T follicular helper cell (primary cell): ENCODE measurements at regions not wholly inside any gene's neighbourhood (a gene's known extent, or its start where the extent isn't known, plus 50 kb on each side); places are given as distances from the start of the nearest gene placed in this dataset.
"Not testable (repeated sequence)": the region's sequence is repeated elsewhere in the genome, so short reads cannot be mapped to it uniquely, and the experiment has no call there.

Experiments used
- DNase-seq: peaks from one replicate; pipeline ENCODE4 v3.0.0-alpha.2; 2020; ENCODE audit warnings: low read depth

DNA sequence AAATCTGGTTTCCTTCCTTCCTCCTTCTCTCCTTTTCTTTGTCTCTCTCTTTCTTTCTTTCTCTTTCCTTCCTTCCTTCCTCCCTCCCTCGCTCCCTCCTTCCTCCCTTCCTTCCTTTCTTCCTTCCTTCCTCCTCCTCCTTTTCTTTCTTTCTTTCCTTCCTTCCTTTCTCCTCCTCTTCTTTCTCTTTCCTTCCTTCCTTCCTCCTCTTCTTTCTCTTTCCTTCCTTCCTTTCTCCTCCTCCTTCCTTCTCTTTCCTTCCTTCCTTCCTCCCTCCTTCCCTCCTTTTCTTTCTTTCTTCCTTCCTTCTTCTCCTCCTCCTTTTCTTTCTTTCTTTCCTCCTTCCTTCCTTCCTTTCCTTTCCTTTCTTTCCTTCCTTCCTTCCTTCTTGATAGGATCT is 61.2 kb downstream of the VIP start:
- no peak for DNase-seq

DNA sequence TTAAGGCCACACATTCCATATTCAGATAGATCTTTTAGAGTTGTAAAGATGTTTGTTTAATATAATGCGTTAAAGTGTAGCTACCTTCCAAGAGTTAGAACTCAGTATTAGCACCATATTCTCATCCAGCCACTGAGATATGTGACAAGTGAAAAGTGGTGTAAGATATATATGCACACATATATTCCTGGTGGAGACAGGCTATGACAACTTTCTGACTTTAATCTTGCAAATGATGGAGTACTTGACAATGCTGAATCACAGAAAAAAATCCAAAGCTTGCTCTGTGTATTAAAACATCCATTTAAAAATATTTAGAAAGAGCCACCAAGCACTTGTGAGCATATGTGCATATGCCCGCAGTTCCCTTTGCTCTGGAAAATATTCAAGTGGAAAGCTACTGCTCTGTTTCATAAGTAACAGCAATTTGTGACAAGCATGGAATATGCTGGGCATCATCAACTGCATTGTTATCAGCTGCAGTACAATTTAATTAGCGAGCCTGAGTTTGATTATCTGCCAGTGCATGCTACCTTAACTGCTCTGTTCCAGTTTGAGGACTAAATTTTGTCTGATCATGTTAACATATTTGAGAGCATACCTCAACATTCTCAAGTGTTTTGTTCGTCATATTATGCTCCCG is 64.8 kb downstream of the VIP start:
- DNase-seq: no peak

DNA sequence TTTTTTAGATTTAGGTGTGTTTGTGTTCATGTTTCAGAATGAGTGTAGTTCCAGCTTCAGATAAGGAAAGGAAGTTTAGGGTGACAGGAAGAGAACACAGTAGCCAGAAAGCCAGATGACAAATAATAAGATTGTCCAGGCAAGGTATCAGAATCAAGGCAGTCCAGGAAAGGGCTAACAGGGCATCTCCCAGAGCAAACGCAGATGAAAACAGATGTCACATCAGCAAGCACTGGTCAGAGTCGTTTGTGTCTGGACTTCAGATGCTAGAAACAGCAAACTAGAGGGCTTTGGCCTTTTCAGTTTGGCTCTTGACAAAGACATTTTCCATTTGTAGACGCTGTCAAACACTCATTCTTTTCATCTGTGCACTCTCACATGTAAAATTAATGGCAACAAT is 65.5 kb downstream of the VIP start:
- no peak for DNase-seq

DNA sequence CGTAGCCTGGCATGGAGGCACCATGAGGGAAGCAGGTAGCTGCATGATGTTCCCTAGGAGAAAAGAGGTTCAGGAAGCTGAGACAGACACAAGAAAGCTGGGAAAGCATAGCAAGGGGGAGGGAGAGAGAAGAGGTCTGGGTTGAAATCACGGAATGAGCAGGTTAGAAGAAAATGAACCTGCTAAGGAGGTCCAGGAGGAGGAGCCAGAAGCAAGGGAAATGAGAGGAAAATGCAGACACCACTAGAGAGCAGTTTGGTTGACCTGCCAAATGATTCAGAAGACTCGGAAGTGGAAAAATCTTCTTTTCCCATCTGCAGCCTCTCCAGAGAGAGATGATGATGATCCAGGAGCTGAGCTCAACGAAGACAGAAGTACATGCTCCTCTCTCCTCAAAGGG is 70.9 kb downstream of the VIP start:
- DNase-seq: no peak

DNA sequence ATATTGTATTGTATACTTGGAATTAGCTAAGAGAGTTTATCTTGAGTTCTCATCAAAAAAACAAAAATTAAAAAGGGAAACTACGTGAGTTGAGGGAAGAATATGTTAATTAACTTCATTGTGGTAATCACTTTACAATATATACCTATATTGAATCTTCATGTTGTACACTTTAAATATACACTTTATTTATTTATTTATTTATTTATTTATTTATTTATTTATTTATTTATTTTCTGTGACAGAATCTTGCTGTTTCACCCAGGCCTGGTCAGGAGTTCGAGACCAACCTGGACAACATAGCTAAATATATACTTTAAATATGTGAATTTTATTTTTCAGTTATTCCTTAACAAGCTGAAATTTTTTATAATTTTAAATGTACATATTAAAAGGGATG is 74.1 kb downstream of the VIP start:
- no peak for DNase-seq

DNA sequence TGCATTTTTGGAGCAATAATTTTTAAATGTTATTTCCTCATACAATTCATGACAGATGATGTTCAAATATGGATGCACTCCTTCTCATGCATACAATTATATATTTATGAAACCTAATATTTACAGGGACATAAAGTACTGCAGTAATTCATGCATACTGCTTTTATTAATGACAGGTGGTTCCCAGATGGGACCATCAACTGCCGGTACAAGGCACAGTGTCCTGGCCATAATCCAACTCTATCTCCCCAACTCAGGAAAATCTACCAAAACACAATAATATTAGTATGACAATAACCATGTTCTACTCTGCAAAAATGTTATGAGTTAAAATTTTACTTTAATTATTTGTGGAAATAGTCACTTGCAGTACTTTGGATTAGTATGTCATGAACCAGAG is 77.8 kb downstream of the VIP start:
- DNase-seq: no peak

DNA sequence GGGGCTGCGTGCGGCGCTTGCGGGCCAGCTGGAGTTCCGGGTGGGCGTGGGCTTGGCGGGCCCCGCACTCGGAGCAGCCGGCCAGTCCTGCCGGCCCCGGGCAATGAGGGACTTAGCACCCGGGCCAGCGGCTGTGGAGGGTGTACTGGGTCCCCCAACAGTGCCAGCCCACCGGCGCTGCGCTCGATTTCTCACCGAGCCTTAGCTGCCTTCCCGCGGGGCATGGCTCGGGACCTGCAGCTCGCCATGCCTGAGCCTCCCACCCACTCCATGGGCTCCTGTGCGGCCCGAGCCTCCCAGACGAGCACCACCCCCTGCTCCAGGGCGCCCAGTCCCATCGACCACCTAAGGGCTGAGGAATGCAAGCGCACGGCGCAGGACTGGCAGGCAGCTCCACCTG is 83.8 kb downstream of the VIP start:
- DNase-seq: not testable (repeated sequence)

DNA sequence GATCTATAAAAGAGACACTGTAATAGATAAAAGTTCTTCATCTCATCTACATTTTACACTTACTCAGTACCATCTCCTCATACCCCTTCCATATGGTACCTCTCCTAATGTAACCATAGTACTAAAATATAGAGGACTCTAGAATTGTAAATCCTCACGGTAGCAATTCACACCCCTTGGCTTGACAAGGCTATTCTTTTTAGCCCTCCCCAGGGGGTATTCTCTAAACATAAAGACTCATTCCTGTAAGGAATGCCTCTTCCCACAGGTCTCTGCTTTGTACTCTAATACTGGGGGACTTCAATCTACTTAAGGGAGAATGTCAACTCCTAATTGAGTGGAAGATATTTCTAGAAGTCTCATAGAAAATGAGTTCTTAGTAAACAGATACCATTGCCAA is 85.9 kb downstream of the VIP start:
- DNase-seq: no peak

DNA sequence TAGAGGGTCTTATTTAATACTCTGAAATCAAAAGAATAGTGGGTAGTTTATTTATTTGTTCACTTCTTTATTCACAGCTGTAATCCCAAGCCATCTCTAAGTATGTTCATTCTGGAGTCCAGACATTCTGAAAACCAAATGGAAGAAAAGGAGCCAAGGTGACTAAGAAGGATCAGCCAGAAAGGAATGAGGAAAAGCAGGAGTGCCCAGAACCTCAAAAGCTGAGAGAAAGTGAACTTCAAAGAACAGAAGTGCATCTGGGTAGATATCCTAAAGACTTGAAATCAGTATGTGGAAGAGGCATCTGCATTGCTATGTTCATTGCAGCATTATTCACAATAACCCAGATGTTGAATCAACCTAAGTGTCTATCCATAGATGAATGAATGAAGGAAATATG is 94.8 kb downstream of the VIP start:
- DNase-seq: no peak

DNA sequence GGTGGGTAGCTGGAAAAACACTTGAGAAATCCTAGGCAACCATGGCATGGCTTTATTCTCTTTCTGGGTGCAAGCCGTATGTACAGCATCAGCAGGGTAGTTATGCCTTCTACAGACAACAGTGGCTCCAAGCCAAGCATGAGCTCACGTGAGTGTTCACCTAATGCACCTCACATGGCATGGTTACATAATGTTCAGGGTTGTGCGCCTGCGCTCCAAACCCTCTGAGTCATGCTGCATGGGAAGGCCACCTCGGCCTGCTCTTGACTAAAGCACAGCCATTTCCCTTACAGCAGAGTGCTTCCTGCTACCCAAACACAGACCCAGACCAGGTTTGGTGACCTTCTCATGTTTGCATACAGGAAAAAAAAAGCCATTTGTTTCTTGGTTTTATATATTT is 96.2 kb downstream of the VIP start:
- no peak for DNase-seq

DNA sequence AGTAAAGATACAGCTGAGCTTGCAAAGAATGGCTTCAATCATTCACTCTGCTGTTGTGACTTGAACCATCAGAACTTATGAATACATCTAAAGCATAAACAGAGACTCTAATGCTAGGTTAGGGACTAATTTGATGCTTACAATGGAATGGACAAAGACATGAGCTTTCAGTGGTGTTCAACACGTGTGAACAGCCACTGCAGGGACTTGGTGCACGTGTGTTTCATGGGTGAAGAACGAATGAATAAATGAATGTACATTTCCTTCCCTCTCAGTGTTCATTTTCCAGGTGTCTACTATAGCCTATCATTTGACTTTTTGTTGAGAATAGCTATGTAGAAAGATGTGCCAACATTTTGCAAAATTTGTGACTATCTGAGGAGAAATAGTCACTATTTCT is 98.3 kb downstream of the VIP start:
- no peak for DNase-seq

DNA sequence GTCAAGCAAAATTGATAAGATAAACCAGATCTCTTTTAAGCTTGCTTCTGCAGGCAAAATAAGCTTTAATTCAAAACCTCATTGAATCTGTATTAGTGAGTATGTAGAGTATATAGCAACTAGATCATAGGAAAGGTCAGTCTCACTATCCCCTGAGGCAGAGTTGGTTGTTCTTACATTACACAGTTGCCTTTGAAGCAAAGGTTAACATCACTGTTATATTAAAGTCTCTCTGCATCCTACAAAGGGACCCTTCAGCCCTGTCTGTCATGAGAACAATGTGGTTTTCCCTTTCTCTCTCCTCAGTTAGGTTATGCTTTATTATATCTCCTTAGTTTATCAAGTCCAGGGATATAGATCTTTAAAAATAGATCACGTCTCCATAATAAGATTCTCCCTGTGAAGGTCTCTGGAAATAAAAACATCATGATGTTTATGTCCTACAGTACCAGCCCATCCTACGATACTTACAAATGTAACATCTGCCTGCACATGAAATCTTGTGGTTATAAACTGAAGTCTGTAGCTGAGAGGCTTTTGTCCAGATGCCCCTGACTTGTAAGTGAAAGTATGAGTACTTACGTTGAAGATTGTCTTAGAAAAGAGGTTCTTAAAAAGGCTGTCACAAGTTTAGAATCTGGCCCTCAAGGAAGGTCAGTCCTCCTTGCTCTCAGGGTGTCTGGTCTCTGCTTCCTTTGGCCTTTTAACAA is 103.6 kb downstream of the VIP start:
- no peak for DNase-seq

DNA sequence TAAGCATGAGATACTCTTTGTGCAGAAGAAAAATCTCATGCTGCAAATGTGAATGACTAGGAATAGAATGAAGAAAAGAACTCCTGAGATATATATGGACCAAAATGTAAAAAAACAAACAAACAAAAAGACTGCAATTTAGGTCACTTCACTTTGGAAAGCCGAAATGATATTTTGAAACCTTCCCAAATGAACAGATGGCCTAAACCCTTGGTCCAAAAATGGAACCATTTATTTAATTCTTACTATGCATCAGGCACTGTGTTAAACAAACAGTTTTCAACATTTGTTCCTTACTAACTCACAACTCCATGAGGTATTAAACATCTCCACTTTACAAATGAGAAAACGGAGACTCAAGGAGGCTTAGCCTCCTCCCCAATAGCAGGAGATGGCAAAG is 107.5 kb downstream of the VIP start:
- DNase-seq: no peak

DNA sequence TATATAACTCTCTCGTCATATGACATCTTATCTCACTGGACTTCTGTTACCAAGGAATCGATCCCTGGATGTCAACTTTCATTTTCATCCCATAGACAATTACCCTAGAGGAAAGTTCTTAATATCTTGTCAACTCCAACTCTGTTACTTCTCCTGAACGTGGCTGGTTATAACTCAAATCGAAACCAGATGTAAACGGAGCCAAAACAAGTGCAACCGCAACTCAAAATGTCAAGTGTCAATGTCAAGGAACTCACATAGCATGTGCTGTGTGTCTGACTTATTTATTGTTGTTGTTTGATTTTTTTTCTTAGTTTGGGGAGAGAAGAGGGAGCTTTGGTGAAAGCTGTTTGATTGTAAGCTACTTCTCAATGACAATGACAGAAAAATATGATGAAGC is 108.6 kb downstream of the VIP start:
- no peak for DNase-seq

DNA sequence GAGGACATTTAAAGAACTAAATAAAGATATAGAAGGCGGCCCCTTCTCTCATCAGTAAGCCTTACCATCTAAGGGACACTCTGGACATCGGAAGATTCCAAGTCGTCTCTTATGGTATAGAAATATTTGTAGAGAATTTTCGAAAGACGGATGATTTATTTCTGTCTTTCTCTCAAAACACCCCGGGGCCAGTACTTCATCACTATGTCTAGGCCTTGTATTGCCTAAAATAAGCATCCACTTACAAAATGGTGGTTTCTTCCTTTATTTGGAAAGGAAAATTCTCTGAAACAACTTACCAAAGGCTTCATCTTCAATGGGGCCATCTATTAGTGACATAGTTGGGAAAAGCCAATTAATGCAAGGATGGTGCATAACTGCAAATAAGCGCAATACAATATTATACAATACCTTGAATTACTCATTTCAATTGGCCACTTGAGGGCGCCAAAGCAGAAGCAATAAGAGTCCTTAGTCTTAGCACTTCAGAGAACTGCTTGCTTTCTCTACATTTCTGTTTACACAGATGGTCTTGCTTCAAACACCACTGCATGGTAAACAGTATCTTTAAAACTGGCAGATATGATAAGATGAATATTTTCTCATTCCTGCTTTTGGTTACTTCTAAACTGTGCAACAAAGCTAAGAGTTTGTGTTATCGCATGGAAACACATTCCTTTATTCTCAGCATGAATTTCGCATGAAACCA is 113.2 kb downstream of the VIP start:
- peak; percentile 53 for DNase-seq

DNA sequence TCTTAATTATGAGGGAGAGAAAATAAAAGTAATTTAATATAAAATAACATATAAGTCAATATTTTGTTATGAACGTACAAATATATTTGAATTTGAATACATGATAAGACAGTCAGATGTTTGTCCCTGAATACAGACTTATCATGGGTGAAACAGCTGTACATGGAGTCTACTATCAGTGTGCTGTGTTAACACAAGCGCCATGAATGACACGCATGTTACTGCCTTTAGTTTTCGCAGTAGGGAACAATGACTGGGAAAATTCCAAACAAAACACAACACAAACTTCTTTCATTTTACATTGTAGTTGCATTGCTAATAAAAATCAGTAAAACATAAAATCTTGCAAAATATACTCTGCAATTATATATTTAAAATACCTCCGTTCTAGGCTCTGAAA is 108.6 kb downstream of the FBXO5 start:
- DNase-seq: no peak

DNA sequence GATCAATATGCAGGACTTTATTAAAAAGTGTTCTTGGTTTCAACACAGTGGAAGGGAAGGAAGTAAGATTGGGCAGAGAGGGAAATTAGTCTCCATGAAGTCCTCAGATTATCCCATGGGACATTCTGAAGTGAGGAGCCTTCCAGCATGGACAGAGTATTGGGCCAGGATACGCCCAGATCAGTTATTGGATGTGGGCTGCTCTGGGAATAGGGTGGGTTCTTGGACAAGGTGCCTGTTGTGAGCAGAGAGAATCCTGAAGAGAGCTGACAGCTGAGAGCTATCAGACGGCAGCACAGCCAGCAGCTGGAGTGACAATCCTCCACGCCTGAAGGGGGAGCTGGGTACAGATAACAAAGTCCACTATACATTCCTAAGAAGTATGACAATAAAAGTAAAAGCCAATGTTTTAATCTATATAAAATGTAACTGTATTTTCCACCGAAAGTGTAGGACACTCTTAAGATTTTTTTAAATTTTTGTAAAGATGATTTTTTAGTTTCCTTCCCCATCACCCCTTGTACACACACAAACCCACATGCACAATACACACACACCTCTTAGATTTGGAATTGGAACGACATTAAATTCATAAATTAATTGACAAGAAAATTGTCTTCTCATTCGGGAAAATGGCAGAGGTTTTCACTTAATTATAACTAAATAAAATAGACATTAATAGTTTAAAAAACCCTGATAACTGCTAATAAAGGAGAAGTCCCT is 107.8 kb downstream of the FBXO5 start:
- no peak for DNase-seq

DNA sequence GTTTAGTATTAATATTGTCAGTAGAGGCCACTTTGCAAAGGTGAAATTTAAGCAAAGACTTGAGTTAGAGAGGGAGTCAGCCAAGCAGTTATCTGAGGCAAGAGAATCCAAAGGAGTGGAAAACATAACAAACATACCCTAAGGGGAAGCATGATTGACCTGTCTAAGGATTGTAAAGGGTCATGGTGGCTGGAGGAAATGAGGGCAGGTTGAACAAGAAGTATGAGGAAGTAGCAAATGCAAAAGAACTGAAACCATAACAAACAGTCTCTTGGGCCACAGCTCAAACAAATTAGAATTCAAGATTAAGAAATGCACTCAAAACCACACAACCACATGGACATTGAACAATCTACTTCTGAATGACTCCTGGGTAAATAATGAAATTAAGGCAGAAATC is 103.2 kb downstream of the FBXO5 start:
- DNase-seq: no peak

DNA sequence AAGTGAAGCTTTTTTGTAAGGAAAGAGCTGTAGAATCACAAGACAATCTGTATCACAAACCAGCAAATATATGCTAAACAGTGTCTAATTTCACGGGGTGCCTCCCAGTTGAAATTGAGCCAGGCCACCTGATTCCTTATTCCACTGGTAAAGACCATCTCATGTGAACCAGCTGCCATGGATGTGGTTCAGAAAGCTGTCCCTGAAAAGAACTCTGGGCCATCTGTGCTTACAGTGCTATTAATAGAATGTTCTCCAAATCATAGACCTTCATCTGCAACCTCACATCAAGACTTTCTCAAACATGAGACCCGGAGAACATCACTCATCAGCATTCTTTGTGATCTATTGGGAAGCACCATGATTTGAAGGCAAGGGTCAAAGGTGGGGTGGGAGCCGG is 89.7 kb downstream of the FBXO5 start:
- DNase-seq: no peak

DNA sequence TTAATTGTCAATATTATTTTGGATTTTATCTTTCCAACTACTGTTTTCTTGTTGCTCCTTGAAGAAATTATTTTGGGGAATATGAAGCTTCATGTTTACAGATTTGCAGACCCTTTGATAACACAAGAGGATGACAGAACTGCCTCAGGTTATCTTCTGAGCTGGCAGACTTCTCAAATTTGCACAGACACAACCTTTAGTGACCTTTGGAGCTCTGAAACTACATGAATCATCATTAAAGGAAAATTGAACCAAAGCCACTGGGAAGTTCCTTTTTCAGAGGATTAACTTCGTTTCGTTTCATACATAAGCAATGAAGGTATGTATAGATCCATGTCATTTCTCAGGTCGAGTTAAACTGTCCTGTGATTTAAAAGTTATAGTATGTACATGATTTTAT is 85.9 kb downstream of the FBXO5 start:
- no peak for DNase-seq

DNA sequence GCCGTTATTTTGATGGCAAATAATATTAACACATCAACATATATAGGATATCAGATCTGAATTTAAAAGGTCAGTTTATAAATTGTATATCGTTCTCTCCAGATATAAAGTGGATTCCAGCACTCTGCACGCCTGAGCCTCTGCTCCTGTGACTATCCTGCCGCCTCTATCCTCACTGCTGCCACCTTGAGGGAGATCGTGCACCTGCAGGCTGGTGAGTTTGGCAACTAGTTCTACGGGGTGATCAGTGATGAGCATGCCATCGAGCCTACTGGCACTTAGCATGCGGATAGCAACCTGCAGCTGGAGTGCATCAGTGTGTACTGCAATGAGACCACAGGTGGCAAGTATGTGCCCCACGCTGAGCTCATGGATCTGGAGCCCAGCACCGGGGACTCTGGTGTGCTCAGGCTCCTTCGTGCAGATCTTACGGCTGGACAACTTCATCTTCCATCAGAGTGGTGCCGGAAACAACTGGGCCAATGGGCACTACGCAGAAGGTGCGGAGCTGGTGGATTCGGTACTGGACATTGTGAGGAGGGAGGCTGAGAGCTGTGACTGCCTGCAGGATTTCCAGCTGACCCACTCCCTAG is 84.9 kb downstream of the FBXO5 start:
- DNase-seq: peak; percentile 45

DNA sequence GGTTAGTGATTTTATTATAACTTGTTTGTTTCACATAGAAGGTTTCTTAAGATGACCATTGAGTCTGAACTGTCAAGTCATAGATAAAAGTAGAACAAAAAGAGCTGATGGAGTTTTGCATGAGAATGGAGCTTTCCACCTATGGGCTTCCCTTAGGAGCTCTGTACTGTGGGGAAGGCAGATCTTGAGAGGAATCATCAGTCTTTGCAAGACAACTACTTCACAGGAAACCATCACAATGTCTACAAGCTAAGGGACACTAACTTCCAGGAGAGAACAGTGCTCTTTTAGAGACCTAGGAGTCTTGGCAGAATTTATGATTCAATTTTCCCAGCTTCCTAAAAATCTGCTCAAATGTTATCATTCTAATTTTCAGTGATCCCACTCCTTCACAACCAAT is 78.2 kb downstream of the FBXO5 start:
- DNase-seq: no peak
